Aorta (tissue), 5 donors: ENCODE measurements at regions not wholly inside any gene's neighbourhood (a gene's known extent, or its start where the extent isn't known, plus 50 kb on each side); places are given as distances from the start of the nearest gene placed in this dataset.
"Not testable (repeated sequence)": the region's sequence is repeated elsewhere in the genome, so short reads cannot be mapped to it uniquely, and the experiment has no call there.

ENCODE experiments used
- ATAC-seq: fragments of 200-7000 bp; cut with Tn5 transposase; one replicate; pipeline ENCODE4 v1.9.1; 2022; ENCODE audit warnings: moderate library complexity; ENCODE audit not compliant: low FRiP score
- DNase-seq, 2 donors: peaks; one replicate each; pipeline ENCODE4 v3.0.0-alpha.2; 2020
- H3K27ac ChIP-seq, 2 donors: one replicate each; pipeline ENCODE4 v1.5.1; 2013; ENCODE audit warnings: low read length in 2 of 2, mild to moderate bottlenecking in 2 of 2, moderate library complexity in 2 of 2, control low read depth in 1 of 2, inconsistent platforms in 1 of 2, low read depth in 1 of 2
- H3K27me3 ChIP-seq, 2 donors: one replicate each; pipeline ENCODE4 v1.6.1; 2013; ENCODE audit warnings: control low read depth in 1 of 2, low read length in 1 of 2, mild to moderate bottlenecking in 1 of 2, moderate library complexity in 1 of 2; ENCODE audit not compliant: insufficient read depth in 2 of 2, control insufficient read depth in 1 of 2
- H3K36me3 ChIP-seq, 2 donors: one replicate each; pipeline ENCODE4 v1.6.1; 2013; ENCODE audit warnings: control low read depth in 1 of 2, low read length in 1 of 2, mild to moderate bottlenecking in 1 of 2; ENCODE audit not compliant: insufficient read depth in 2 of 2, control insufficient read depth in 1 of 2
- H3K4me1 ChIP-seq, 2 donors: one replicate each; pipeline ENCODE4 v1.6.1; 2013; ENCODE audit warnings: low read length in 2 of 2, control low read depth in 1 of 2, mild to moderate bottlenecking in 1 of 2, moderate library complexity in 1 of 2; ENCODE audit not compliant: insufficient read depth in 2 of 2, control insufficient read depth in 1 of 2
- H3K4me3 ChIP-seq, 2 donors: one replicate each; pipeline ENCODE4 v1.5.1; 2013; ENCODE audit warnings: low read length in 2 of 2, control low read depth in 1 of 2, mild to moderate bottlenecking in 1 of 2
- H3K9me3 ChIP-seq: one replicate; pipeline ENCODE4 v1.6.1; 2013; ENCODE audit warnings: mild to moderate bottlenecking, low read length; ENCODE audit not compliant: control insufficient read depth
- WGBS, 2 donors: extraction: QIAGEN DNeasy Blood & Tissue Kit; methylation state at CpG; one replicate each; pipeline ENCODE4 v1.1.7; 2013; 5-methylcytosine and 5-hydroxymethylcytosine counted together
- intact Hi-C, 2 donors: fragments of 100-400 bp; cut with DNase I; formaldehyde crosslinking; loops; one replicate each; pipeline versions ENCODE4 v1.14.2 to v1.15.0; 2022
- donor health status: healthy with polysubstance abuse.
- donor health status: Bipolar disorder and iron deficiency.
- donor health status: DM: no; HTN: no; CAD: no.
- donor health status: DM: no; HTN: no; CAD: no.
- donor health status: DM: yes; HTN: yes; CAD: no.

- intact Hi-C loops = no loop called here
These were observed 177.8 kb downstream of the KLF13 start for GRCh38 chr15:31504462-31504839.

GRCh38 chr15:31507573-31507972 is 180.9 kb downstream of the KLF13 start:
- H3K4me1 ChIP-seq, intact Hi-C loops, ATAC-seq, H3K27ac ChIP-seq, H3K27me3 ChIP-seq, H3K9me3 ChIP-seq, DNase-seq, H3K4me3 ChIP-seq, H3K36me3 ChIP-seq: not testable (repeated sequence)
- 85 to 87% methylated on average over 5 of the region's 5 CpGs for WGBS, 2 donors

More at GRCh38 chr15:31504462-31504839, 177.8 kb downstream of the KLF13 start:
- WGBS, 2 donors = 68 to 71% methylated on average over 7 of the region's 7 CpGs
- no peak for ATAC-seq
- H3K4me1 ChIP-seq = no peaks in the 10 kb centered on the region
- no peak for DNase-seq
- H3K36me3 ChIP-seq = no peaks in the 10 kb centered on the region
- H3K27me3 ChIP-seq = no peaks in the 10 kb centered on the region
- no peaks in the 10 kb centered on the region for H3K9me3 ChIP-seq
- no peak overlapping the region for H3K27ac ChIP-seq
- H3K4me3 ChIP-seq = no peak overlapping the region

GRCh38 chr15:31508656-31509055 is 182.0 kb downstream of the KLF13 start:
- ATAC-seq = no peak
- H3K4me1 ChIP-seq = no peaks in the 10 kb centered on the region

GRCh38 chr15:31510057-31510456 is 183.4 kb downstream of the KLF13 start:
- H3K36me3 ChIP-seq = no peaks in the 10 kb centered on the region
- WGBS, 2 donors = 47 to 51% methylated on average over 11 of the region's 11 CpGs

More at GRCh38 chr15:31508656-31509055, 182.0 kb downstream of the KLF13 start:
- 89 to 90% methylated on average over 10 of the region's 10 CpGs for WGBS, 2 donors
- H3K27ac ChIP-seq = no peak overlapping the region
- no peak overlapping the region for H3K4me3 ChIP-seq
- DNase-seq = no peak
- no peaks in the 10 kb centered on the region for H3K36me3 ChIP-seq
- no peaks in the 10 kb centered on the region for H3K27me3 ChIP-seq
- intact Hi-C loops = no loop called here
- no peaks in the 10 kb centered on the region for H3K9me3 ChIP-seq

GRCh38 chr15:31511707-31512310 is 185.2 kb downstream of the KLF13 start:
- DNase-seq (no peak), ATAC-seq (no peak)
- Histone ChIP-seq H3K4me3 (no peak overlapping the region), H3K27me3 (no peaks in the 10 kb centered on the region), H3K36me3 (no peaks in the 10 kb centered on the region), H3K27ac (no peak overlapping the region), H3K4me1 (no peaks in the 10 kb centered on the region), H3K9me3 (no peaks in the 10 kb centered on the region)
- intact Hi-C loops = no loop called here
- WGBS, 2 donors = 42 to 47% methylated on average over 7 of the region's 7 CpGs

More at GRCh38 chr15:31510057-31510456, 183.4 kb downstream of the KLF13 start:
- Histone ChIP-seq H3K27ac (no peak overlapping the region), H3K27me3 (no peaks in the 10 kb centered on the region), H3K4me3 (no peak overlapping the region), H3K4me1 (no peaks in the 10 kb centered on the region), H3K9me3 (no peaks in the 10 kb centered on the region)
- DNase-seq (no peak), ATAC-seq (no peak)
- intact Hi-C loops = no loop called here

GRCh38 chr15:31513178-31513577 is 186.5 kb downstream of the KLF13 start:
- no peak for ATAC-seq
- WGBS, 2 donors = 88 to 91% methylated on average over 7 of the region's 7 CpGs

GRCh38 chr15:31516440-31516839 is 189.8 kb downstream of the KLF13 start:
- H3K4me1 ChIP-seq = no peaks in the 10 kb centered on the region
- H3K27ac ChIP-seq = no peak overlapping the region
- H3K4me3 ChIP-seq = no peak overlapping the region
- WGBS, 2 donors = 62 to 64% methylated on average over 1 of the region's 1 CpG
- no peaks in the 10 kb centered on the region for H3K27me3 ChIP-seq
- ATAC-seq (no peak), DNase-seq (no peak)
- no peaks in the 10 kb centered on the region for H3K36me3 ChIP-seq
- no peaks in the 10 kb centered on the region for H3K9me3 ChIP-seq
- intact Hi-C loops = no loop called here

More at GRCh38 chr15:31513178-31513577, 186.5 kb downstream of the KLF13 start:
- no peak overlapping the region for H3K4me3 ChIP-seq
- no peaks in the 10 kb centered on the region for H3K9me3 ChIP-seq
- H3K4me1 ChIP-seq = no peaks in the 10 kb centered on the region
- H3K27me3 ChIP-seq = no peaks in the 10 kb centered on the region
- H3K27ac ChIP-seq = no peak overlapping the region
- no peak for DNase-seq
- no peaks in the 10 kb centered on the region for H3K36me3 ChIP-seq
- intact Hi-C loops = no loop called here

- Histone ChIP-seq H3K36me3 (no peaks in the 10 kb centered on the region), H3K27ac (no peak overlapping the region), H3K9me3 (no peaks in the 10 kb centered on the region), H3K27me3 (no peaks in the 10 kb centered on the region), H3K4me1 (no peaks in the 10 kb centered on the region), H3K4me3 (no peak overlapping the region)
- ATAC-seq (no peak), DNase-seq (no peak)
- intact Hi-C loops = no loop called here
- 86 to 92% methylated on average over 4 of the region's 4 CpGs for WGBS, 2 donors
These were observed 190.2 kb downstream of the KLF13 start for GRCh38 chr15:31516874-31517273.

- H3K9me3 ChIP-seq = no peaks in the 10 kb centered on the region
- DNase-seq (no peak), ATAC-seq (no peak)
- H3K27me3 ChIP-seq = no peaks in the 10 kb centered on the region
- no peaks in the 10 kb centered on the region for H3K4me1 ChIP-seq
- no peaks in the 10 kb centered on the region for H3K36me3 ChIP-seq
- H3K27ac ChIP-seq = no peak overlapping the region
- intact Hi-C loops = no loop called here
- no peak overlapping the region for H3K4me3 ChIP-seq
- 87 to 91% methylated on average over 5 of the region's 5 CpGs for WGBS, 2 donors
These were observed 191.1 kb downstream of the KLF13 start for GRCh38 chr15:31517711-31518110.
